Panc1 (cell line): ENCODE measurements at regions not wholly inside any gene's neighbourhood (a gene's known extent, or its start where the extent isn't known, plus 50 kb on each side); places are given as distances from the start of the nearest gene placed in this dataset.

Source experiments
- TF ChIP-seq, protein P1 (sequence below): fragments of 450-650 bp; IDR thresholded peaks from 2 replicates; pipeline ENCODE4 v1.5.1; 2017; ENCODE audit warnings: mild to moderate bottlenecking
- TF ChIP-seq, protein P2 (sequence below), 2 experiments: IDR thresholded peaks; 2 replicates each; pipeline ENCODE4 v1.6.1; 2011 to 2012; ENCODE audit warnings: low read depth in 2 of 2, control low read depth in 1 of 2, low read length in 1 of 2, mild to moderate bottlenecking in 1 of 2, moderate library complexity in 1 of 2; ENCODE audit not compliant: insufficient read depth in 1 of 2

DNA sequence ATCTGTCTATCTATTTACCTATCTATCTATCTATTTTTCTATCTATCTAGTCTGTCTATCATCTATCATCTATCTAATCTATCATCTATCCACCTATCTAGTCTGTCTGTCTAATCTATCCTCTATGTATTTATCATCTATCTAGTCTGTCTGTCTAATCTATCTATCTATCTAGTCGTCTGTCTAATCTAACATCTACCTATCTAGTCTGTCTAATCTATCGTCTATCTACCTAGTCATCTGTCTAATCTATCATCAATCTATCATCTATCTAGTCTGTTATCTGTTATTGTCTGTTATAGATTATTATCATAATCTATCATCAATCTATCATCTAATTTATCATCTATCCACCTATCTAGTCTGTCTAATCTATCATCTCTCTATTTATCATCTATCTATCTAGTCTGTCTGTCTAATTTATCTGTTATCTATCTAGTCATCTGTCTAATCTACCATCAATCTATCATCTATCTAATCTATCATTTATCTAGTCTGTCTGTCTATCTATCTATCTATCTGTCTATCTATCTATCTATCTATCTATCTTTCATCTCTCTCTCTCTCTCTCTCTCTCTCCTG lies 80.2 kb upstream of the ZNF618 start:
- TF ChIP-seq, protein P1, sequence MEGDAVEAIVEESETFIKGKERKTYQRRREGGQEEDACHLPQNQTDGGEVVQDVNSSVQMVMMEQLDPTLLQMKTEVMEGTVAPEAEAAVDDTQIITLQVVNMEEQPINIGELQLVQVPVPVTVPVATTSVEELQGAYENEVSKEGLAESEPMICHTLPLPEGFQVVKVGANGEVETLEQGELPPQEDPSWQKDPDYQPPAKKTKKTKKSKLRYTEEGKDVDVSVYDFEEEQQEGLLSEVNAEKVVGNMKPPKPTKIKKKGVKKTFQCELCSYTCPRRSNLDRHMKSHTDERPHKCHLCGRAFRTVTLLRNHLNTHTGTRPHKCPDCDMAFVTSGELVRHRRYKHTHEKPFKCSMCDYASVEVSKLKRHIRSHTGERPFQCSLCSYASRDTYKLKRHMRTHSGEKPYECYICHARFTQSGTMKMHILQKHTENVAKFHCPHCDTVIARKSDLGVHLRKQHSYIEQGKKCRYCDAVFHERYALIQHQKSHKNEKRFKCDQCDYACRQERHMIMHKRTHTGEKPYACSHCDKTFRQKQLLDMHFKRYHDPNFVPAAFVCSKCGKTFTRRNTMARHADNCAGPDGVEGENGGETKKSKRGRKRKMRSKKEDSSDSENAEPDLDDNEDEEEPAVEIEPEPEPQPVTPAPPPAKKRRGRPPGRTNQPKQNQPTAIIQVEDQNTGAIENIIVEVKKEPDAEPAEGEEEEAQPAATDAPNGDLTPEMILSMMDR = no peak
- TF ChIP-seq, protein P2, sequence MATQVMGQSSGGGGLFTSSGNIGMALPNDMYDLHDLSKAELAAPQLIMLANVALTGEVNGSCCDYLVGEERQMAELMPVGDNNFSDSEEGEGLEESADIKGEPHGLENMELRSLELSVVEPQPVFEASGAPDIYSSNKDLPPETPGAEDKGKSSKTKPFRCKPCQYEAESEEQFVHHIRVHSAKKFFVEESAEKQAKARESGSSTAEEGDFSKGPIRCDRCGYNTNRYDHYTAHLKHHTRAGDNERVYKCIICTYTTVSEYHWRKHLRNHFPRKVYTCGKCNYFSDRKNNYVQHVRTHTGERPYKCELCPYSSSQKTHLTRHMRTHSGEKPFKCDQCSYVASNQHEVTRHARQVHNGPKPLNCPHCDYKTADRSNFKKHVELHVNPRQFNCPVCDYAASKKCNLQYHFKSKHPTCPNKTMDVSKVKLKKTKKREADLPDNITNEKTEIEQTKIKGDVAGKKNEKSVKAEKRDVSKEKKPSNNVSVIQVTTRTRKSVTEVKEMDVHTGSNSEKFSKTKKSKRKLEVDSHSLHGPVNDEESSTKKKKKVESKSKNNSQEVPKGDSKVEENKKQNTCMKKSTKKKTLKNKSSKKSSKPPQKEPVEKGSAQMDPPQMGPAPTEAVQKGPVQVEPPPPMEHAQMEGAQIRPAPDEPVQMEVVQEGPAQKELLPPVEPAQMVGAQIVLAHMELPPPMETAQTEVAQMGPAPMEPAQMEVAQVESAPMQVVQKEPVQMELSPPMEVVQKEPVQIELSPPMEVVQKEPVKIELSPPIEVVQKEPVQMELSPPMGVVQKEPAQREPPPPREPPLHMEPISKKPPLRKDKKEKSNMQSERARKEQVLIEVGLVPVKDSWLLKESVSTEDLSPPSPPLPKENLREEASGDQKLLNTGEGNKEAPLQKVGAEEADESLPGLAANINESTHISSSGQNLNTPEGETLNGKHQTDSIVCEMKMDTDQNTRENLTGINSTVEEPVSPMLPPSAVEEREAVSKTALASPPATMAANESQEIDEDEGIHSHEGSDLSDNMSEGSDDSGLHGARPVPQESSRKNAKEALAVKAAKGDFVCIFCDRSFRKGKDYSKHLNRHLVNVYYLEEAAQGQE (IDR thresholded peaks at IDR 0.05; ENCODE audit: insufficient read depth in 1 of 2, low read depth in 2 of 2, low read length in 1 of 2) = no peak
